Karpas-422 (cell line): ENCODE measurements at regions not wholly inside any gene's neighbourhood (a gene's known extent, or its start where the extent isn't known, plus 50 kb on each side); places are given as distances from the start of the nearest gene placed in this dataset.

ENCODE experiments used
- DNase-seq: peaks from one replicate; pipeline ENCODE4 v3.0.0-alpha.2; 2015
- H2AFZ ChIP-seq: fragments of 200-600 bp; sonication (generic); 2 replicates; pipeline ENCODE4 v1.6.1; 2014; ENCODE audit warnings: antibody characterized with exemption, low read length, mixed read lengths
- H3K27ac ChIP-seq: fragments of 200-600 bp; sonication (generic); 2 replicates; pipeline ENCODE4 v1.5.1; 2014; ENCODE audit warnings: mild to moderate bottlenecking, low read length, moderate library complexity
- H3K27me3 ChIP-seq: fragments of 200-600 bp; sonication (generic); 2 replicates; pipeline ENCODE4 v1.6.1; 2014; ENCODE audit warnings: low read length, mixed read lengths
- H3K36me3 ChIP-seq: fragments of 200-600 bp; sonication (generic); 2 replicates; pipeline ENCODE4 v1.6.1; 2014; ENCODE audit warnings: low read length, mixed read lengths; ENCODE audit not compliant: insufficient read depth
- H3K4me1 ChIP-seq: fragments of 200-600 bp; sonication (generic); 2 replicates; pipeline ENCODE4 v1.6.1; 2014; ENCODE audit warnings: mild to moderate bottlenecking, low read length, mixed read lengths
- H3K4me2 ChIP-seq: fragments of 200-600 bp; sonication (generic); 2 replicates; pipeline ENCODE4 v1.6.1; 2014; ENCODE audit warnings: low read length, low read depth, mild to moderate bottlenecking; ENCODE audit not compliant: poor library complexity, severe bottlenecking
- H3K4me3 ChIP-seq: fragments of 200-600 bp; sonication (generic); 2 replicates; pipeline ENCODE4 v1.5.1; 2014; ENCODE audit warnings: mild to moderate bottlenecking, antibody characterized with exemption, low read length, mixed read lengths
- H3K79me2 ChIP-seq: fragments of 200-600 bp; sonication (generic); 2 replicates; pipeline ENCODE4 v1.6.1; 2014; ENCODE audit warnings: mild to moderate bottlenecking, low read length, mixed read lengths
- H3K9ac ChIP-seq: fragments of 200-600 bp; sonication (generic); 2 replicates; pipeline ENCODE4 v1.6.0; 2014; ENCODE audit warnings: low read length
- H3K9me2 ChIP-seq: fragments of 200-600 bp; sonication (generic), shearing (Covaris generic); replicated peaks from 2 replicates; pipeline ENCODE4 v1.6.0; 2014; ENCODE audit warnings: mild to moderate bottlenecking, low read length, moderate library complexity; ENCODE audit not compliant: insufficient read depth
- H3K9me3 ChIP-seq: fragments of 300-700, 200-600 bp; sonication (generic); 2 replicates; pipeline ENCODE4 v1.6.1; 2014; ENCODE audit warnings: low read length, mixed read lengths
- H4K20me1 ChIP-seq: fragments of 200-600 bp; sonication (generic); 2 replicates; pipeline ENCODE4 v1.6.1; 2014; ENCODE audit warnings: mild to moderate bottlenecking, antibody characterized with exemption, low read length, low read depth; ENCODE audit not compliant: insufficient read depth

- no peak overlapping the region for H3K9ac ChIP-seq
- no peak overlapping the region for H3K4me3 ChIP-seq
- no peak overlapping the region for H3K4me2 ChIP-seq
- peaks cover 13% of the 10 kb centered on the region for H3K9me3 ChIP-seq
- no peaks in the 10 kb centered on the region for H3K36me3 ChIP-seq
- H3K79me2 ChIP-seq: no peaks in the 10 kb centered on the region
- no peaks in the 10 kb centered on the region for H4K20me1 ChIP-seq
- no peaks in the 10 kb centered on the region for H3K4me1 ChIP-seq
- no peaks in the 10 kb centered on the region for H3K27me3 ChIP-seq
- H3K9me2 ChIP-seq: no peaks in the 10 kb centered on the region
- no peak for DNase-seq
- no peak overlapping the region for H2AFZ ChIP-seq
- no peak overlapping the region for H3K27ac ChIP-seq
Observed at GRCh38 chr6:164216368-164216767, 801.9 kb downstream of the QKI start.

GRCh38 chr6:164214066-164214465, 799.5 kb downstream of the QKI start:
- Histone ChIP-seq H3K9me2 (no peaks in the 10 kb centered on the region), H3K4me2 (no peak overlapping the region), H3K27me3 (no peaks in the 10 kb centered on the region), H4K20me1 (no peaks in the 10 kb centered on the region), H3K4me1 (no peaks in the 10 kb centered on the region), H3K27ac (no peak overlapping the region), H3K36me3 (no peaks in the 10 kb centered on the region), H3K79me2 (no peaks in the 10 kb centered on the region), H3K4me3 (no peak overlapping the region), H2AFZ (no peak overlapping the region), H3K9ac (no peak overlapping the region), H3K9me3 (peaks cover 17% of the 10 kb centered on the region)
- no peak for DNase-seq

- H2AFZ ChIP-seq: no peak overlapping the region
- H3K4me2 ChIP-seq: no peak overlapping the region
- no peaks in the 10 kb centered on the region for H3K79me2 ChIP-seq
- H3K9me3 ChIP-seq: peaks cover 19% of the 10 kb centered on the region
- no peak overlapping the region for H3K9ac ChIP-seq
- H3K36me3 ChIP-seq: no peaks in the 10 kb centered on the region
- H3K9me2 ChIP-seq: no peaks in the 10 kb centered on the region
- H3K27ac ChIP-seq: no peak overlapping the region
- H3K4me3 ChIP-seq: no peak overlapping the region
- no peak for DNase-seq
- no peaks in the 10 kb centered on the region for H3K27me3 ChIP-seq
- no peaks in the 10 kb centered on the region for H4K20me1 ChIP-seq
- no peaks in the 10 kb centered on the region for H3K4me1 ChIP-seq
Observed at GRCh38 chr6:164211254-164211653, 796.7 kb downstream of the QKI start.

- Histone ChIP-seq H3K4me1 (no peaks in the 10 kb centered on the region), H3K27me3 (no peaks in the 10 kb centered on the region), H3K9me3 (peaks cover 19% of the 10 kb centered on the region), H3K79me2 (no peaks in the 10 kb centered on the region), H3K9ac (no peak overlapping the region), H3K9me2 (no peaks in the 10 kb centered on the region), H3K4me3 (no peak overlapping the region), H3K4me2 (no peak overlapping the region), H3K36me3 (no peaks in the 10 kb centered on the region), H2AFZ (no peak overlapping the region), H3K27ac (no peak overlapping the region), H4K20me1 (no peaks in the 10 kb centered on the region)
- DNase-seq: no peak
Observed at GRCh38 chr6:164210783-164211182, 796.3 kb downstream of the QKI start.

GRCh38 chr6:164210323-164210722, 795.8 kb downstream of the QKI start:
- Histone ChIP-seq H4K20me1 (no peaks in the 10 kb centered on the region), H3K9ac (no peak overlapping the region), H3K36me3 (no peaks in the 10 kb centered on the region), H3K4me1 (no peaks in the 10 kb centered on the region), H3K4me3 (no peak overlapping the region), H3K27me3 (no peaks in the 10 kb centered on the region), H2AFZ (no peak overlapping the region), H3K9me3 (peaks cover 19% of the 10 kb centered on the region), H3K9me2 (no peaks in the 10 kb centered on the region), H3K27ac (no peak overlapping the region), H3K4me2 (no peak overlapping the region), H3K79me2 (no peaks in the 10 kb centered on the region)
- no peak for DNase-seq

- no peaks in the 10 kb centered on the region for H3K79me2 ChIP-seq
- no peaks in the 10 kb centered on the region for H3K36me3 ChIP-seq
- H3K9ac ChIP-seq: no peak overlapping the region
- peaks cover 25% of the 10 kb centered on the region for H3K9me3 ChIP-seq
- no peak overlapping the region for H2AFZ ChIP-seq
- H3K27me3 ChIP-seq: no peaks in the 10 kb centered on the region
- H3K4me2 ChIP-seq: no peak overlapping the region
- H3K4me3 ChIP-seq: no peak overlapping the region
- no peak overlapping the region for H3K27ac ChIP-seq
- H3K4me1 ChIP-seq: no peaks in the 10 kb centered on the region
- no peak for DNase-seq
- H4K20me1 ChIP-seq: no peaks in the 10 kb centered on the region
- no peaks in the 10 kb centered on the region for H3K9me2 ChIP-seq
Observed at GRCh38 chr6:164208371-164208770, 793.9 kb downstream of the QKI start.

- H3K4me2 ChIP-seq: no peak overlapping the region
- H3K27ac ChIP-seq: no peak overlapping the region
- DNase-seq: no peak
- H3K9me2 ChIP-seq: no peaks in the 10 kb centered on the region
- no peaks in the 10 kb centered on the region for H3K27me3 ChIP-seq
- peaks cover 22% of the 10 kb centered on the region for H3K9me3 ChIP-seq
- no peak overlapping the region for H3K9ac ChIP-seq
- no peak overlapping the region for H3K4me3 ChIP-seq
- H4K20me1 ChIP-seq: no peaks in the 10 kb centered on the region
- H3K4me1 ChIP-seq: no peaks in the 10 kb centered on the region
- H3K79me2 ChIP-seq: no peaks in the 10 kb centered on the region
- H2AFZ ChIP-seq: no peak overlapping the region
- H3K36me3 ChIP-seq: no peaks in the 10 kb centered on the region
Observed at GRCh38 chr6:164206807-164207423, 792.4 kb downstream of the QKI start.

GRCh38 chr6:164200071-164200470, 785.6 kb downstream of the QKI start:
- Histone ChIP-seq H3K4me3 (no peak overlapping the region), H2AFZ (no peak overlapping the region), H3K9me3 (peaks cover 18% of the 10 kb centered on the region; the same call in 1 of the 2 replicates)

GRCh38 chr6:164195942-164196281, 781.4 kb downstream of the QKI start:
- H3K4me2 ChIP-seq: no peak overlapping the region
- no peak overlapping the region for H3K4me3 ChIP-seq
- no peaks in the 10 kb centered on the region for H3K9me2 ChIP-seq
- no peaks in the 10 kb centered on the region for H4K20me1 ChIP-seq
- H3K27ac ChIP-seq: no peak overlapping the region
- peaks cover 16% of the 10 kb centered on the region; the same call in 1 of the 2 replicates for H3K9me3 ChIP-seq
- no peak for DNase-seq
- H3K4me1 ChIP-seq: no peaks in the 10 kb centered on the region
- no peaks in the 10 kb centered on the region for H3K79me2 ChIP-seq
- H3K27me3 ChIP-seq: no peaks in the 10 kb centered on the region
- H2AFZ ChIP-seq: no peak overlapping the region
- H3K36me3 ChIP-seq: no peaks in the 10 kb centered on the region
- no peak overlapping the region for H3K9ac ChIP-seq

More at GRCh38 chr6:164200071-164200470, 785.6 kb downstream of the QKI start:
- H3K27ac ChIP-seq: no peak overlapping the region
- H3K27me3 ChIP-seq: no peaks in the 10 kb centered on the region
- no peaks in the 10 kb centered on the region for H3K36me3 ChIP-seq
- H3K79me2 ChIP-seq: no peaks in the 10 kb centered on the region
- no peaks in the 10 kb centered on the region for H3K9me2 ChIP-seq
- no peak for DNase-seq
- H3K9ac ChIP-seq: no peak overlapping the region
- H3K4me1 ChIP-seq: no peaks in the 10 kb centered on the region
- no peaks in the 10 kb centered on the region for H4K20me1 ChIP-seq
- H3K4me2 ChIP-seq: no peak overlapping the region
